Cardiac fibroblast (primary cell): ENCODE measurements at regions not wholly inside any gene's neighbourhood (a gene's known extent, or its start where the extent isn't known, plus 50 kb on each side); places are given as distances from the start of the nearest gene placed in this dataset.

ENCODE experiments used
- DNase-seq, 2 donors: peaks; one replicate each; pipeline versions ENCODE4 v3.0.0 to v3.0.0-alpha.2; 2010; ENCODE audit warnings: low read depth in 2 of 2
- H3K4me3 ChIP-seq, 2 donors: replicated peaks in 1 of 2; 1 replicate in 1 of 2; 2 replicates in 1 of 2; pipeline ENCODE4 v1.5.1; 2011; ENCODE audit warnings: low read depth in 2 of 2, low read length in 2 of 2, mild to moderate bottlenecking in 2 of 2, moderate library complexity in 1 of 2
- CTCF ChIP-seq: IDR thresholded peaks from one replicate; pipeline ENCODE4 v1.5.1; 2011; ENCODE audit warnings: low read depth, mild to moderate bottlenecking, low read length, inconsistent platforms

- no peak overlapping the region for H3K4me3 ChIP-seq
- TF ChIP-seq CTCF, result no peak
- no peak for DNase-seq
These were observed 496.6 kb upstream of the TMPO start for GRCh38 chr12:98018836-98019235.

- TF ChIP-seq CTCF, result no peak
- DNase-seq, result no peak
- H3K4me3 ChIP-seq, result no peak overlapping the region
These were observed 495.0 kb upstream of the TMPO start for GRCh38 chr12:98020376-98020775.

GRCh38 chr12:98022961-98023360 lies 492.4 kb upstream of the TMPO start:
- H3K4me3 ChIP-seq, result no peak overlapping the region
- no peak for DNase-seq
- TF ChIP-seq CTCF, result no peak

GRCh38 chr12:98037401-98038140 lies 477.8 kb upstream of the TMPO start:
- no peak overlapping the region for H3K4me3 ChIP-seq
- DNase-seq, result no peak
- no peak for TF ChIP-seq CTCF

- H3K4me3 ChIP-seq, result no peak overlapping the region
- TF ChIP-seq CTCF, result no peak
- DNase-seq, result no peak
These were observed 472.7 kb upstream of the TMPO start for GRCh38 chr12:98042668-98043067.

- TF ChIP-seq CTCF, result no peak
- H3K4me3 ChIP-seq, result no peak overlapping the region
- no peak for DNase-seq
These were observed 470.0 kb upstream of the TMPO start for GRCh38 chr12:98045395-98045794.

GRCh38 chr12:98048326-98048725 lies 467.1 kb upstream of the TMPO start:
- TF ChIP-seq CTCF, result no peak
- H3K4me3 ChIP-seq, result no peak overlapping the region
- no peak for DNase-seq
